Sigmoid colon (tissue), 6 donors: ENCODE measurements at regions not wholly inside any gene's neighbourhood (a gene's known extent, or its start where the extent isn't known, plus 50 kb on each side); places are given as distances from the start of the nearest gene placed in this dataset.

Source experiments
- DNase-seq: peaks from one replicate; pipeline ENCODE4 v3.0.0-alpha.2; 2019
- H3K27ac ChIP-seq, 4 donors: fragments of 200-600 bp; sonication (generic); one replicate each; pipeline ENCODE4 v1.5.1; 2016 to 2019; ENCODE audit warnings: mild to moderate bottlenecking in 1 of 4
- H3K27me3 ChIP-seq, 3 donors: fragments of 200-600 bp; sonication (generic); one replicate each; pipeline ENCODE4 v1.5.1; 2019; ENCODE audit warnings: mild to moderate bottlenecking in 1 of 3
- H3K36me3 ChIP-seq, 4 donors: fragments of 200-600 bp; sonication (generic); one replicate each; pipeline ENCODE4 v1.5.1; 2016 to 2019
- H3K4me1 ChIP-seq, 4 donors: fragments of 200-600 bp; sonication (generic); one replicate each; pipeline ENCODE4 v1.5.1; 2017 to 2019
- H3K4me3 ChIP-seq, 4 donors: fragments of 200-600 bp; sonication (generic); one replicate each; pipeline ENCODE4 v1.5.1; 2017 to 2019; ENCODE audit warnings: mild to moderate bottlenecking in 2 of 4, moderate library complexity in 1 of 4
- H3K9me3 ChIP-seq, 4 donors: fragments of 200-600 bp in 3 of 4; sonication (generic) in 3 of 4; one replicate each; pipeline versions ENCODE4 v1.5.1 to v1.6.1; 2013 to 2019
- CTCF ChIP-seq, 4 experiments: fragments of 450-650 bp in 3 of 4; fragments of 200-600 bp in 1 of 4; IDR thresholded peaks; one replicate each; pipeline ENCODE4 v1.5.1; 2016 to 2019; ENCODE audit warnings: antibody characterized with exemption in 4 of 4, mild to moderate bottlenecking in 3 of 4, moderate library complexity in 2 of 4
- EP300 ChIP-seq, 4 donors: sonication (generic); formaldehyde crosslinking; IDR thresholded peaks; one replicate each; pipeline ENCODE4 v1.6.1; 2017; ENCODE audit warnings: antibody characterized with exemption in 4 of 4
- POLR2A ChIP-seq, 2 donors: fragments of 450-650 bp; IDR thresholded peaks; one replicate each; pipeline ENCODE4 v1.6.1; 2016; ENCODE audit warnings: antibody characterized with exemption in 2 of 2, mild to moderate bottlenecking in 2 of 2, moderate library complexity in 2 of 2
- POLR2AphosphoS5 ChIP-seq, 4 donors: sonication (generic); formaldehyde crosslinking; IDR thresholded peaks; one replicate each; pipeline ENCODE4 v1.6.1; 2017; ENCODE audit warnings: antibody characterized with exemption in 4 of 4
- whole genome bisulfite sequencing, 2 donors: extraction: QIAGEN DNeasy Blood & Tissue Kit; methylation state at CpG; one replicate each; pipeline ENCODE4 v1.1.7; 2013; 5-methylcytosine and 5-hydroxymethylcytosine counted together
- intact Hi-C: fragments of 100-400 bp; cut with DNase I; formaldehyde crosslinking; loops from one replicate; pipeline ENCODE4 v1.15.1; 2023
- donor health status: healthy with polysubstance abuse.
- donor health status: healthy.

DNA sequence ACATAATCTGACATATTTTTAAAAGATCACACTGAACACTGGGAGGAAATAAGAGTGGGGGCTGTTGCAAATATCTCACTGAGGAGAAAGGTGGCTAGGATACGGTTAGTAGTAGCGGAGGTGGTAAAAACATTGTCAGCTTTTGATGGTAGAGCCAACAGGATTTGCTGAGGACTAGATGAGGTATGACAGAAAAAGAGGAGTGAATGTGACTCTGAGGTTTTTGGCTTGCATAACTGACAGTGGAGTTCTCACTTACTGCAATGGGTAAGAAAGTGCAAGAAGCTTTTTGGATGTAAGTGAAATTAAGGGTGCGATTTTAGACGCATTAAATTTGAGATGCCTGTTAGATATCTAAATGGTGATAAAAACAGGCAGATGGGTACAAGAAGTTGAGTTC lies 102.0 kb upstream of the MBL2 start:
- Histone ChIP-seq H3K36me3 (no peaks in the 10 kb centered on the region), H3K9me3 (no peaks in the 10 kb centered on the region), H3K27ac (no peak overlapping the region), H3K4me1 (peaks cover 0 to 21% (median 12%) of the 10 kb centered on the region in 4 donors), H3K27me3 (no peaks in the 10 kb centered on the region), H3K4me3 (no peak overlapping the region)
- intact Hi-C loops, result no loop called here
- no peak for DNase-seq
- WGBS, 2 donors, result 69 to 97% methylated on average over 4 of the region's 4 CpGs
- no peak for TF ChIP-seq CTCF (IDR thresholded peaks at IDR 0.05)

DNA sequence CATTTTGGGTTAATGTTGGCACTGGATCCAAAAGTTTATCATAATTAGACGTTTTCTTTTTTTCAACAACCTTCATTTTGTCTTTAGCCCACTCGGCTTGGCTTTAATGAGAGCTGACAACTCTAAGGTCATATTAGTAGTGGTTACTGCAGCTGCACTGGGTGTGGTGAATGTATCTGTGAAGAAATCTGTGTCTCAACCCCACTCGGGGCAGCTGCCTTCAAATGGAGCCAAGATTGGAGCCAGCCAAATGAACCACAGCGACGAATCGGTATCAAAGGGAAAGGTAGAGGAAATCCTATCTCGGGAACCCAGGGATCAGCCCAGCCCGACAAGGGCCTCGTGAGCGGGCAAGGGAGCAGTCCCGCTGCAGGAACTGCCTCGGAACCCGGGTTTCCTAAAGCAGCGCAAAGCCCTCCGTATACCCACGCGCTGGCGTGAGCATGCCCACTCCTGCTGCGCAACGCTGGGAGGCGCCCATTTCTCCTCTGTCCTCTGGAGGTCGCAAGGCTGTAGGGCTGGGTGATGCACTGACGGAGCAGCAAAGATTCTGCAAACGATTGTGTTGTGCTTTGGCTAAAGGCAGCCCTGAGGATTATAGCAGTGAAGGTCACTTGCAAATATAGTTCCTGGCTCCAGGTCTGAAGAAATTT lies 98.7 kb upstream of the MBL2 start:
- Histone ChIP-seq H3K36me3 (no peaks in the 10 kb centered on the region), H3K4me1 (no peaks in the 10 kb centered on the region), H3K27ac (no peak overlapping the region), H3K4me3 (no peak overlapping the region), H3K9me3 (no peaks in the 10 kb centered on the region), H3K27me3 (no peaks in the 10 kb centered on the region)
- no peak for TF ChIP-seq CTCF (IDR thresholded peaks at IDR 0.05)
- TF ChIP-seq POLR2AphosphoS5 (IDR thresholded peaks at IDR 0.05), result no peak
- TF ChIP-seq POLR2A (IDR thresholded peaks at IDR 0.05), result no peak
- TF ChIP-seq EP300 (IDR thresholded peaks at IDR 0.05), result no peak
- intact Hi-C loops, result no loop called here
- DNase-seq, result no peak
- WGBS, 2 donors, result 86 to 88% methylated on average over 24 of the region's 24 CpGs

GRCh38 chr10:52870562-52870961 lies 98.0 kb upstream of the MBL2 start:
- intact Hi-C loops, result no loop called here
- Histone ChIP-seq H3K27ac (no peak overlapping the region), H3K36me3 (no peaks in the 10 kb centered on the region), H3K4me1 (no peaks in the 10 kb centered on the region), H3K27me3 (no peaks in the 10 kb centered on the region), H3K9me3 (no peaks in the 10 kb centered on the region), H3K4me3 (no peak overlapping the region)
- no peak for TF ChIP-seq EP300 (IDR thresholded peaks at IDR 0.05)
- TF ChIP-seq POLR2A (IDR thresholded peaks at IDR 0.05), result no peak
- TF ChIP-seq POLR2AphosphoS5 (IDR thresholded peaks at IDR 0.05), result no peak
- TF ChIP-seq CTCF (IDR thresholded peaks at IDR 0.05), result no peak
- WGBS, 2 donors, result 13 to 62% methylated on average over 3 of the region's 3 CpGs
- DNase-seq, result no peak

- WGBS, 2 donors, result 87 to 90% methylated on average over 2 of the region's 2 CpGs
- H3K9me3 ChIP-seq, result no peaks in the 10 kb centered on the region
- H3K36me3 ChIP-seq, result no peaks in the 10 kb centered on the region
- intact Hi-C loops, result no loop called here
- no peaks in the 10 kb centered on the region for H3K27me3 ChIP-seq
- H3K27ac ChIP-seq, result no peak overlapping the region
- TF ChIP-seq CTCF (IDR thresholded peaks at IDR 0.05), result no peak
- no peak for TF ChIP-seq POLR2A (IDR thresholded peaks at IDR 0.05)
- TF ChIP-seq POLR2AphosphoS5 (IDR thresholded peaks at IDR 0.05), result no peak
- TF ChIP-seq EP300 (IDR thresholded peaks at IDR 0.05), result no peak
- no peak overlapping the region for H3K4me3 ChIP-seq
- H3K4me1 ChIP-seq, result no peaks in the 10 kb centered on the region
- DNase-seq, result no peak
Observed at GRCh38 chr10:52869864-52870263, 97.3 kb upstream of the MBL2 start.

DNA sequence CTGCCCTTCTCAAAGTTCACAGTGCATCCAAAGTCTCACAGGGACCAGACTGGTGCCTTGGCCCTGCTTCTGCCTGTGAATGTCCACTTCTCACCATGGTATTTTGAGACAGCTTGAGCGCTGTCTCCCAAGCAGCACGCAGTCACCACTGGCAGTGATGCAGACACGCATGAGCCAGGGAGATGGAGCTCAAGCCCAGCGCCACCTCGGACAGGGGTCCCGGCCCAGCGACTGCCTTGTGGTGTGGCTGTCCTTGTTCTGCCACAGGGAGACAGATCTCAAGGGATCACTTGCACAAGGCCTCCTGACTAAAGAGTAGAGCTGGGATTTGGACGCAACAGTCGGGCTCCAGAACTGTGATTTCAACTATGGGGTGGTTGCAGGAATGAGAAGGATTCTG lies 92.6 kb upstream of the MBL2 start:
- WGBS, 2 donors, result 97% methylated on average over 9 of the region's 9 CpGs
- H3K36me3 ChIP-seq, result no peaks in the 10 kb centered on the region
- DNase-seq, result no peak
- no peaks in the 10 kb centered on the region for H3K4me1 ChIP-seq
- intact Hi-C loops, result no loop called here
- H3K4me3 ChIP-seq, result no peak overlapping the region
- H3K9me3 ChIP-seq, result no peaks in the 10 kb centered on the region
- no peak for TF ChIP-seq POLR2A (IDR thresholded peaks at IDR 0.05)
- TF ChIP-seq CTCF (IDR thresholded peaks at IDR 0.05), result no peak
- no peak for TF ChIP-seq POLR2AphosphoS5 (IDR thresholded peaks at IDR 0.05)
- no peak for TF ChIP-seq EP300 (IDR thresholded peaks at IDR 0.05)
- no peaks in the 10 kb centered on the region for H3K27me3 ChIP-seq
- no peak overlapping the region for H3K27ac ChIP-seq
